Loucy (cell line): ENCODE measurements at regions not wholly inside any gene's neighbourhood (a gene's known extent, or its start where the extent isn't known, plus 50 kb on each side); places are given as distances from the start of the nearest gene placed in this dataset.

ENCODE experiments used
- EZH2phosphoT487 ChIP-seq: fragments of 200-600 bp; IDR thresholded peaks from 2 replicates; pipeline ENCODE4 v1.6.1; 2018; ENCODE audit warnings: antibody characterized with exemption, mild to moderate bottlenecking, moderate library complexity, borderline replicate concordance
- TF ChIP-seq, protein P1 (sequence below): fragments of 200-600 bp; sonication (generic); conservative IDR thresholded peaks from 2 replicates; pipeline ENCODE4 v1.5.1; 2014; ENCODE audit warnings: mild to moderate bottlenecking, antibody characterized with exemption, low read length

DNA sequence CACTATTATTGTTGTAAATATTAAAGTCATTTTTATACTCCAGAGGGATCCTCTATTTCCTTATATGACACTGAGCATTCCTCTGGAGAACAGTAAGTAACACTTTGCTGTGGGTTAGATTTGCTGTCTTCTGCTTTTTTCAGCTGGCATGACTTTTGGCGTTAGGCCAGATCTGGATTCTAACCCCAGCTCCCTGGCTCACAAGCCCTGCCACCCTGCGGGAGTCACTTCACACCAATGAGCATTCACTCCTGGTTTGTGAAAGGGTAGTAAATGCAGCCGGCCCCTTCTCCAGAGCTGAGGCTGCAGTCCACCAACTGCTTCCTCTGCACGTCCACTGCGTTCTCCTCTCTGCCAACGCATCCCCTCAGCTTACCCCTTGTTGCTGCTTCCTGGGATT lies 373.8 kb upstream of the RAB6C start:
- TF ChIP-seq, protein P1, sequence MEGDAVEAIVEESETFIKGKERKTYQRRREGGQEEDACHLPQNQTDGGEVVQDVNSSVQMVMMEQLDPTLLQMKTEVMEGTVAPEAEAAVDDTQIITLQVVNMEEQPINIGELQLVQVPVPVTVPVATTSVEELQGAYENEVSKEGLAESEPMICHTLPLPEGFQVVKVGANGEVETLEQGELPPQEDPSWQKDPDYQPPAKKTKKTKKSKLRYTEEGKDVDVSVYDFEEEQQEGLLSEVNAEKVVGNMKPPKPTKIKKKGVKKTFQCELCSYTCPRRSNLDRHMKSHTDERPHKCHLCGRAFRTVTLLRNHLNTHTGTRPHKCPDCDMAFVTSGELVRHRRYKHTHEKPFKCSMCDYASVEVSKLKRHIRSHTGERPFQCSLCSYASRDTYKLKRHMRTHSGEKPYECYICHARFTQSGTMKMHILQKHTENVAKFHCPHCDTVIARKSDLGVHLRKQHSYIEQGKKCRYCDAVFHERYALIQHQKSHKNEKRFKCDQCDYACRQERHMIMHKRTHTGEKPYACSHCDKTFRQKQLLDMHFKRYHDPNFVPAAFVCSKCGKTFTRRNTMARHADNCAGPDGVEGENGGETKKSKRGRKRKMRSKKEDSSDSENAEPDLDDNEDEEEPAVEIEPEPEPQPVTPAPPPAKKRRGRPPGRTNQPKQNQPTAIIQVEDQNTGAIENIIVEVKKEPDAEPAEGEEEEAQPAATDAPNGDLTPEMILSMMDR, result no peak
- TF ChIP-seq EZH2phosphoT487, result no peak
